ENCODE measurements at regions not wholly inside any gene's neighbourhood (a gene's known extent, or its start where the extent isn't known, plus 50 kb on each side); places are given as distances from the start of the nearest gene placed in this dataset.

GRCh38 chr11:28457481-28458065, 349.4 kb downstream of the METTL15 start:
- TF ChIP-seq MAX (IDR thresholded peaks at IDR 0.05) (no peak), YY1 (IDR thresholded peaks at IDR 0.05; ENCODE audit: low read depth) (no peak), CEBPB (IDR thresholded peaks at IDR 0.05) (no peak), NFIC (IDR thresholded peaks at IDR 0.05) (no peak), FOXM1 (IDR thresholded peaks at IDR 0.05; ENCODE audit: borderline replicate concordance, low read depth) (no peak), TCF12 (IDR thresholded peaks at IDR 0.05; ENCODE audit: low read depth) (no peak), TAF1 (IDR thresholded peaks at IDR 0.05; ENCODE audit: low read depth) (no peak), EGR1 (IDR thresholded peaks at IDR 0.05) (no peak), REST (IDR thresholded peaks at IDR 0.05; ENCODE audit: low read depth) (no peak), RAD21 (IDR thresholded peaks at IDR 0.05; ENCODE audit: low read depth) (no peak), ZBTB7A (IDR thresholded peaks at IDR 0.05; ENCODE audit: low read depth) (no peak), USF1 (IDR thresholded peaks at IDR 0.05) (no peak), CREB1 (IDR thresholded peaks at IDR 0.05; ENCODE audit: low read depth) (no peak)

- TF ChIP-seq USF1 (IDR thresholded peaks at IDR 0.05) = no peak
- TF ChIP-seq YY1 (IDR thresholded peaks at IDR 0.05; ENCODE audit: low read depth) = no peak
- no peak for TF ChIP-seq TEAD4 (IDR thresholded peaks at IDR 0.05)
- TF ChIP-seq RAD21 (IDR thresholded peaks at IDR 0.05; ENCODE audit: low read depth) = no peak
- no peak for TF ChIP-seq TAF1 (IDR thresholded peaks at IDR 0.05; ENCODE audit: low read depth)
Measured at GRCh38 chr11:28448186-28448585, 340.0 kb downstream of the METTL15 start.

- TF ChIP-seq TEAD4 (IDR thresholded peaks at IDR 0.05) = no peak
- no peak for TF ChIP-seq EP300 (IDR thresholded peaks at IDR 0.05; ENCODE audit: borderline replicate concordance)
- TF ChIP-seq EGR1 (IDR thresholded peaks at IDR 0.05) = no peak
- no peak for TF ChIP-seq YY1 (IDR thresholded peaks at IDR 0.05; ENCODE audit: low read depth)
- no peak for TF ChIP-seq REST (IDR thresholded peaks at IDR 0.05; ENCODE audit: low read depth)
- TF ChIP-seq ZBTB7A (IDR thresholded peaks at IDR 0.05; ENCODE audit: low read depth) = no peak
- no peak for TF ChIP-seq RAD21 (IDR thresholded peaks at IDR 0.05; ENCODE audit: low read depth)
- TF ChIP-seq NFIC (IDR thresholded peaks at IDR 0.05) = no peak
- no peak for TF ChIP-seq TCF12 (IDR thresholded peaks at IDR 0.05; ENCODE audit: low read depth)
- TF ChIP-seq FOXM1 (IDR thresholded peaks at IDR 0.05; ENCODE audit: borderline replicate concordance, low read depth) = no peak
- no peak for TF ChIP-seq TAF1 (IDR thresholded peaks at IDR 0.05; ENCODE audit: low read depth)
- no peak for TF ChIP-seq CREB1 (IDR thresholded peaks at IDR 0.05; ENCODE audit: low read depth)
- TF ChIP-seq USF1 (IDR thresholded peaks at IDR 0.05) = no peak
- TF ChIP-seq CEBPB (IDR thresholded peaks at IDR 0.05) = no peak
- TF ChIP-seq MAX (IDR thresholded peaks at IDR 0.05) = no peak
Measured at GRCh38 chr11:28447226-28447625, 339.0 kb downstream of the METTL15 start.

- TF ChIP-seq TAF1 (IDR thresholded peaks at IDR 0.05; ENCODE audit: low read depth) = no peak
- no peak for TF ChIP-seq RAD21 (IDR thresholded peaks at IDR 0.05; ENCODE audit: low read depth)
- no peak for TF ChIP-seq USF1 (IDR thresholded peaks at IDR 0.05)
Measured at GRCh38 chr11:28442131-28442530, 333.9 kb downstream of the METTL15 start.

GRCh38 chr11:28439403-28439802, 331.2 kb downstream of the METTL15 start:
- TF ChIP-seq EP300 (IDR thresholded peaks at IDR 0.05; ENCODE audit: borderline replicate concordance) = no peak
- TF ChIP-seq CEBPB (IDR thresholded peaks at IDR 0.05) = no peak
- TF ChIP-seq REST (IDR thresholded peaks at IDR 0.05; ENCODE audit: low read depth) = no peak
- TF ChIP-seq NFIC (IDR thresholded peaks at IDR 0.05) = no peak
- no peak for TF ChIP-seq YY1 (IDR thresholded peaks at IDR 0.05; ENCODE audit: low read depth)
- no peak for TF ChIP-seq MAX (IDR thresholded peaks at IDR 0.05)
- TF ChIP-seq TCF12 (IDR thresholded peaks at IDR 0.05; ENCODE audit: low read depth) = no peak
- no peak for TF ChIP-seq EGR1 (IDR thresholded peaks at IDR 0.05)
- no peak for TF ChIP-seq RAD21 (IDR thresholded peaks at IDR 0.05; ENCODE audit: low read depth)
- TF ChIP-seq USF1 (IDR thresholded peaks at IDR 0.05) = no peak
- no peak for TF ChIP-seq TEAD4 (IDR thresholded peaks at IDR 0.05)
- no peak for TF ChIP-seq FOXM1 (IDR thresholded peaks at IDR 0.05; ENCODE audit: borderline replicate concordance, low read depth)
- TF ChIP-seq ZBTB7A (IDR thresholded peaks at IDR 0.05; ENCODE audit: low read depth) = no peak
- TF ChIP-seq TAF1 (IDR thresholded peaks at IDR 0.05; ENCODE audit: low read depth) = no peak
- TF ChIP-seq CREB1 (IDR thresholded peaks at IDR 0.05; ENCODE audit: low read depth) = no peak

Data from Ishikawa (cell line).